ENCODE measurements at regions not wholly inside any gene's neighbourhood (a gene's known extent, or its start where the extent isn't known, plus 50 kb on each side); places are given as distances from the start of the nearest gene placed in this dataset.
"Not testable (repeated sequence)": the region's sequence is repeated elsewhere in the genome, so short reads cannot be mapped to it uniquely, and the experiment has no call there.

- no peak for DNase-seq (ENCODE audit: low spot score)
Observed at GRCh38 chr10:3959370-3960325, 174.6 kb upstream of the KLF6 start.

DNA sequence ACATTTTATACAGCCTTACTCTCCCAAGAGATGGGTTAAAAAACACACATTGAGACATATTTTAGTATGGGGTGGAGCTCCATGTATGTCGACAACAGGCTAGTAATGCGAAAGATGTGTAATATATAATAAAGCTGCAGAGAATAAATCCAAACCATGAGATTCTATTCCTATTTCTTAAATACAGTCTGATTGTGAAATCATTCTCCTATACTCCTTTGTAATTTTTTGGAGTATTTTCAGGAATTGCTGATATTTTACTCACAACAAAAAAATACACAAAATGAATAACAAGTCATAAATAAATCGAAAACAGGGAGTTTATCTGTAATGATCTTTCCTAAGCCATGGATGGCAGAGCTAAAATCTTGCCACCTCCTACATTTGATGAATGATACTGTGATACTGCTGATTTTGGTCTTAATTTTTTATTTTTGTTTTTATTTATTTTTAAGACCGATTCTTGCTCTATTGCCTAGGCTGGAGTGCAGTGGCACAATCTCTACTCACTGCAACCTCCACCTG, 173.5 kb upstream of the KLF6 start:
- no peak for DNase-seq (ENCODE audit: low spot score)

GRCh38 chr10:3955955-3956617, 171.1 kb upstream of the KLF6 start:
- DNase-seq (ENCODE audit: low spot score): no peak

GRCh38 chr10:3955493-3955892, 170.5 kb upstream of the KLF6 start:
- DNase-seq (ENCODE audit: low spot score): no peak

- no peak for DNase-seq (ENCODE audit: low spot score)
Observed at GRCh38 chr10:3954615-3955014, 169.6 kb upstream of the KLF6 start.

- DNase-seq (ENCODE audit: low spot score): not testable (repeated sequence)
Observed at GRCh38 chr10:3954007-3954406, 169.0 kb upstream of the KLF6 start.

GRCh38 chr10:3951993-3952392, 167.0 kb upstream of the KLF6 start:
- no peak for DNase-seq (ENCODE audit: low spot score)

DNA sequence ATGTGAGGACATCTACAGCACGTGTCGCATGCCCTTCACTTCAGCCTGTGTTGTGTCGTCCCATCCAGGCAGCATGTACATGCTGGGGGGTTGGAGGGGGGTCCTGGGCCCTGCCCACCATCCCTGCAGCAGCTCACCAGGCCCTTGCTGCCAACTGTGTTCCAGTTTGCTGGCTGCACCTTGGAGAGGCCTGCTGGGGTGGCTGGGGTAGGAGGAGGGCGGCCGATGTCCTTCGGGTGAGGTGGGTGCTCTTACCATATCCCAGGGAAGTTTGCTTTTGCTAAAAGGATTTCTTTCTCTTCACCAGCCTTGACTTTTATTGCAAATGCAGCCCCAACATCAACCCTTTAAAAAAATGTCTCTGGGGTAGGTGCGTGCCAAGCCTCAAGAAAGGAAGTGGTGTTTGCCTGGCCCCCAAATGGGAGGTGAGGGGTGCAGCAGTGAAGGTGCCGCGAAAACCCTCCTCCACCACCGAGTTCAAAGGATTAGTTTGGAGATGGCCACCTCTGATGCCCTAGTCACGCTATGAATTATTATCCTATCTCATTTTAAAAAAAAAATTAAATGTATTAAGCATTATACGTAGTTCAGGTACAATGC, 165.8 kb upstream of the KLF6 start:
- DNase-seq (ENCODE audit: low spot score): no peak

DNA sequence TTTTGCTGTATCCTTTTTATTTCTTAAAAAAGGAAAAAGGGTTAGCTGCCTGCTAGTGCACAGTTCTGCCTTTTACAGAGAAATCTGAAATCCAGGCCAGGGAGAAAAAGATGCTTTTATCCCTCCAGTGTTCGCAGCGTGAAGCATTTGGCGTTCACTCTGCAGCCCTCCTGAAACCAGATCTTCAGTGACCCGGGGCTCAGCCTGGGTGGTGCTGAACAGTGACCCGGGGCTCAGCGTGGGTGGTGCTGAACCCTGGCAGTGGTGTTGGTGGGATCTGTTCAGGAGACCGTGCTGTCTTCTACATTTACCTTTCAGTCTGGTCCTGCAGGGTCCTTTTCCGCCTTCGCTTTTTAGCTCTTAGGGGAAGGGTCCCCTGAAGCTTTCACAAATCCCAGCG, 164.7 kb upstream of the KLF6 start:
- DNase-seq (ENCODE audit: low spot score): no peak

DNA sequence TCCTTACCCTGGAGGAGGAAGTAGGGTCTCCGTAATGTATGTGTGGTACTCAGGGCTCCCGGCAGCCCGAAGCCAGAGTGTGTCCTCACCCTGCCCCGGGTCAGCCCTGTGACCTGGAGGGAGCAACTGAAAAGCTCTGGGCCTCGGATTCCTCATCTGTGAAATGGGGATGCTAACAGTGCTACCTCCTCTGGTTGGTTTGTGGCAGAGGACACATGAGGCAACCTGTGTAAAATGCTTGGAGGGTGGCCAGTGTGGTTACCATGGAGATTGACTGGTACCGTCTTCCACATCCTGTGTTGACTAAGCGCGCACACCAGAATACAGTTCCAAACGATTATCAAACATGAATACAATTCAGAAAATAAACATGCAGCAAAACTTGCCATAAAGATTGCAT, 163.8 kb upstream of the KLF6 start:
- DNase-seq (ENCODE audit: low spot score): no peak

DNA sequence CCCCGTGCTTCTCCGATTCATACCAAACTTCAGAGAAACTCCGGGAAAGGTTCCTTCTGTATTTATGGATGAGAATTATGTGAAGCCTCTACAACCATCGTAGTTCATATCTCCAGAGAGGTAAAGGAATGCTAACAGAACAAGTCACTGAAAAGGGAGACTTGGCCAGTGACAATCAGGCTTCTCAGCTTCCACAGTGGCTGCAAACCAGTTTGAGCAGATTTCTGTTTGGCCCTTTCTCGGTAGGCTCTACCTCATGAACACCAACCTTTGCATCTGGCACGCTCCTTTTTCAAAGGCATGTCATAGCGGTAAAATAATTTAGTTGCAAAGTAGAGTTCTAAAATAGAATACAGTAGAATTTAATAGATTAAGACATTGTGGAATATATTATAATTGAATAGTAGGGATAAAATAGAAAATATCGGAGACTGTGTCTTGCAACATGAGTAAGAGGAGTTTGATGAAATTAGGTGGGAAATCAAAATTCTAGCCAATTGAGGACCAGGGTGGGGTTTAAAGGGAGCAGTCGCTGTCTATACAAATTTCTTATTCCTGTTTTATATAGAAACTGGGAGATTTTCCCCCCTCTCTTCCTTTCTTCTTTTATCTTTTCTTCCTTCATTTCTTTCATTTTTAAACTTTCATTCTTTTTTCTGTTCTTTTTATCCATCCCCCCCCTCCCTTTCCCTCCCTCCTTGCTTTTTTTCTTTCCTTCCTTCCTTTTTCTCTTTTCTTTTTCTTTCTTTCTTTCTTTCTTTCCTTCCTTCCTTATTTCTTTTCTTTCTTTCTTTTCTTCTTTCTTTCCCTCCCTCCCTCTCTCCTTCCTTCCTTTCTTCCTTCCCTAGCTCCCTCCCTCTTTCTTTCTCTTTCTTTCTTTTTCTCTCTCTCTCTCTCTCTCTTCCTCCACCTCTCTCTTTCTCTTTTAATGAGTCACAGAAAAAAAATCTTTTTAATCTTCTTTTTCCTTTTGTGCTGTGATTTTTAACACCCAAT, 161.5 kb upstream of the KLF6 start:
- no peak for DNase-seq (ENCODE audit: low spot score)

- no peak for DNase-seq (ENCODE audit: low spot score)
Observed at GRCh38 chr10:3945026-3945425, 160.0 kb upstream of the KLF6 start.

GRCh38 chr10:3944591-3944990, 159.6 kb upstream of the KLF6 start:
- DNase-seq (ENCODE audit: low spot score): no peak

DNA sequence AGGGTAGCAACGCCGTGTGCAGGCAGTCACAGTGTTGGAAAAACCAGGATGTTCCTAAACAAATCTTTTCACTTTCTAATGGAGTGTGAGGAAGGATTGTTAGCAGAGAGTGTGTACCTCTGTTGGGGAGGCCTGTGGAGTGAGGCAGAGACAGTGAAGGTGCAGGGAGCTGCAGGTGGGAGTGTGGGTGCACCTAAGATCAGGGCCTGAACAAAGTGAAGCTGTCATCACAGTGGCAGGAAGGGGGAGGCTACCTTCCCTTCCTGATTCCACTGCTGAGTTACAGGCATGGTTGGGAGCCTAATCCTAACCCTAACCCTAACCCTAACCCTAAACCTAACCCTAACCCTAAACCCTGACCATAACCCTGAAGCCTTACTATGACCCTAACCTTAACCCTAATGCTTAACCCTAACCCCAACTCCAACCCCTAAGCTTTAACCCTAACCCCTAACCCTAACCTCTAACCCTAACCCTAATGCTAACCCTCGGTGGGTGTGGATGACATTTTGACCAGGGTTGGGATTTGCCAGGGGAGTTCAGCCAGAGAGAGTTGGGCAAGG, 158.8 kb upstream of the KLF6 start:
- no peak for DNase-seq (ENCODE audit: low spot score)

- no peak for DNase-seq (ENCODE audit: low spot score)
Observed at GRCh38 chr10:3942937-3943489, 158.0 kb upstream of the KLF6 start.

DNA sequence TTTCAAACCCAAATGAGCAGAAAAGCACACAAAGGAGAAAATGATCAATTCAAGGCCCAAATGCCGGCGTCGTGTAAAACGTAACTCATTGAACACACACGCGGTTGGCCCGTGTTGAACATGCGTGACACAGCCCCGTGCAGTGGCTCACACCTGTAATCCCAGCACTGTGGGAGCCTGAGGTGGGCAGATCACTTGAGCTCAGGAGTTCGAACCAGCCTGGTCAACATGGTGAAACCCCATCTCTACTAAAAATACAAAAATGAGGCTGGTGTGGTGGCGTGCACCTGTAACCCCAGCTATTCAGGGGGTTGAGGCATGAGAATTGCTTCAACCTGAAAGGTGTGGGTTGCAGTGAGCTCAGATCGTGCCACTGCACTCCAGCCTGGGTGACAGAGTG, 156.7 kb upstream of the KLF6 start:
- no peak for DNase-seq (ENCODE audit: low spot score)

DNA sequence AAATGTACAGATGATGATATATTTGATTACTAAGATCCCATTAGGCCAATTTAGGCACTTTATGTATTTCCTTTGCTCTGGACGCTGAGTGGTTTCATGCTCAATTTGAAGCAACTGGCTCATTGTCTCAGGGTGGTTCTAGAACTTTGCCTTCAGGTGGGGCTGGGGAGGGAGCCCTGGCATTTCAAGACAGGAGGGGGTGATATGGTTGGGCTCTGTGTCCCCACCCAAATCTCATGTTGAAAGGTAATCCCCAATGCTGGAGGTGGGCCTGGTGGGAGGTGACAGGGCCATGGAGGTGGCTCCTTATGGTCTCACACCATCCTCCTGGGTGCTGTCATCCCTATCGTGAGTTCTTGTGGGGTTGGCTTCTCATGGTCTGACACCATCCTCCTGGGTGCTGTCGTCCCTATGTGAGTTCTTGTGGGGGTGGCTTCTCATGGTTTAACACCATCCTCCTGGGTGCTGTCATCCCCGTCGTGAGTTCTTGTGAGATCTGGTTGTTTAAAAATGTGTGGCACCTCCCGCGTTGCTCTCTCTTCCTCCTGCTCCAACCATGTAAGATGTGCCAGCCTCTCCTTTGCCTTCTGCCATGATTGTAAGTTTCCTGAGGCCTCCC, 151.5 kb upstream of the KLF6 start:
- no peak for DNase-seq (ENCODE audit: low spot score)

DNA sequence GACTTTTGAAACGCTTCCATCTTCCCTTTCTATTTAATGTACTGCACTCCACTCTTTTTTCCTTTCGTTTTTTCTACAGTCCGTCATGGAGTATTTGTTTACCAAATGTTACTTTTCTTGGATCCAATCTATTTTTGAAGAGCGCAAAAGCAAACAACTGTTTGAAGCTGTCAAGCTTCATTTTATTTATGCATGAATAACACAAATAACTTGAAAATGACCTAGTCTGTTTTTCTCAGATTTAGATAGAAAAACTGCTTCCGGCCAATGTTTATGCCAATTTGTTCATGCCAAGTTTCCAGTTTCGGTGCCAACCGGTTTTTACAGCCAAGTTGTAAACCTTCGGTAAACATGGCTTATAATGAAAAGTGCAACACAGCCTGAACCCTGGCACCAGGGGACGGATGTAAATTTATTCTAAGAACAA, 150.9 kb upstream of the KLF6 start:
- DNase-seq (ENCODE audit: low spot score): peak; percentile 28

DNA sequence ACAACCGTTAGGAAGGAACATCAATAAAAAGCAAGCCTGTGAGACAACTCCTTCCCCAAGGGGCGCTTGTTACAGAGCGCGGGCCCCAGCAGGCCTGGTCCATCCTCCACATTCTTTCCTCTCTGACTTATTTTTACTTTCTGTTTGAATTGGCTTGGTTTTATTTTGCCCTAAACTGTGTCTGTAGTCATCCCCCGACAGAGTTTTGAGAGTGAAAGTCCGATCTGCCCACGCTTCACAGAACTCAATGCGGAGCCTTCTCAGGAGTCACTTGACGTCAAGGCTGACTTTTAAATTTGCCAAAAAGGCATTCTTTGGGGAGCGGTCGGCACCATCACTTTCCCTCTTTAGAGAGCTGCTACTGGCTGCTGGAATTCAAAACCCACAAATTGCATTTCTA, 150.1 kb upstream of the KLF6 start:
- peak; percentile 88 for DNase-seq (ENCODE audit: low spot score)

DNA sequence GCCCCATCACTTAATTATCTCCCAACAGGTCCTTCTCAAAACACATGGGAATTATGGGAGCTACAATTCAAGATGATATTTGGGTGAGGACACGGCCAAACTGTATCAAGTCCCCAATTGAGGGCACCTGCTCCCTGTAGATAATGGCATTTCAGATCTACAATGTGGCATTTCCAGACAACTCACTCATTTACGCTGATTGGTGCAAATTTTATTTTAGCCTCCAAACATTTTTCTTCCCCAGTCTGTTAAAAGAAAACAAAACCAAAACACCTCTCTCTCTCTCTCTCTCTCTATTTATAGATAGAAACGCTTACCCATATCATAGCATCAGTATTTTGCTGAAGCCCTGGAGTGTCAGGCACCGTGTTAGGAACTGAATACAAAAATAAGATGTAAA, 148.7 kb upstream of the KLF6 start:
- no peak for DNase-seq (ENCODE audit: low spot score)
